GM12878 (cell line): ENCODE measurements at regions not wholly inside any gene's neighbourhood (a gene's known extent, or its start where the extent isn't known, plus 50 kb on each side); places are given as distances from the start of the nearest gene placed in this dataset.

ENCODE experiments used
- ATAC-seq: fragments of 200-7000 bp; cut with Tn5 transposase; 3 replicates; pipeline ENCODE4 v1.9.1; 2020; ENCODE audit warnings: mild to moderate bottlenecking, moderate library complexity
- BruUV-seq: library from RNA; stranded (reverse); fragments of 400-500 nt; replicated peaks from 2 replicates; lab custom pipeline; 2021; lab: Mats Ljungman, UMichigan
- CTCF ChIA-PET: fragments of 300-600 bp; sonication (Branson Sonifier 250); formaldehyde crosslinking; extraction: SDS; loops from one replicate; lab custom pipeline; 2021; ENCODE audit warnings: inconsistent platforms; lab: Yijun Ruan, JAX
- POLR2A ChIA-PET: fragments of 350-600 bp; formaldehyde crosslinking; extraction: SDS; loops from one replicate; lab custom pipeline; 2021; ENCODE audit warnings: inconsistent platforms; lab: Charles Lee
- RAD21 ChIA-PET: fragments of 300-600 bp; sonication (Branson Sonifier 250); formaldehyde crosslinking; loops from one replicate; lab custom pipeline; 2023; ENCODE audit warnings: antibody characterized with exemption; ENCODE audit not compliant: unreplicated experiment; lab: Charles Lee
- SMC1A ChIA-PET: fragments of 300-600 bp; sonication (Branson Sonifier 250); formaldehyde crosslinking; loops from one replicate; lab custom pipeline; 2023; ENCODE audit not compliant: unreplicated experiment, uncharacterized antibody; lab: Charles Lee
- DNase-seq: peaks from one replicate; pipeline ENCODE4 v3.0.0-alpha.2; 2011; ENCODE audit warnings: low read depth, low spot score
- FAIRE-seq: peaks from 3 replicates; lab custom pipeline; 2011; peaks lifted over from hg19 to GRCh38; lab: Jason Lieb, UNC
- H2AFZ ChIP-seq: 2 replicates; pipeline ENCODE4 v1.6.0; 2011; ENCODE audit warnings: low read depth, low read length, control low read depth; ENCODE audit not compliant: control insufficient read depth
- H3K27ac ChIP-seq: 2 replicates; pipeline ENCODE4 v1.5.1; 2011; ENCODE audit warnings: control low read depth; ENCODE audit not compliant: control insufficient read depth, insufficient read depth
- H3K27me3 ChIP-seq, 2 experiments: replicated peaks in 1 of 2; 2 replicates each; pipeline versions ENCODE4 v1.6.0 to v1.6.1; 2011; ENCODE audit warnings: low read length in 1 of 2; ENCODE audit not compliant: control insufficient read depth in 2 of 2, insufficient read depth in 2 of 2
- H3K36me3 ChIP-seq, 2 experiments: 2 replicates each; pipeline ENCODE4 v1.5.1; 2011; ENCODE audit warnings: low read length in 1 of 2; ENCODE audit not compliant: control insufficient read depth in 2 of 2, insufficient read depth in 2 of 2
- H3K4me1 ChIP-seq: 2 replicates; pipeline ENCODE4 v1.6.1; 2011; ENCODE audit warnings: mild to moderate bottlenecking, low read length, moderate library complexity, mixed read lengths; ENCODE audit not compliant: control insufficient read depth, insufficient read depth
- H3K4me2 ChIP-seq: 2 replicates; pipeline ENCODE4 v1.6.0; 2011; ENCODE audit warnings: control low read depth; ENCODE audit not compliant: control insufficient read depth, insufficient read depth
- H3K4me3 ChIP-seq: fragments of 200-600 bp; sonication (generic); 2 replicates; pipeline ENCODE4 v1.5.1; 2016
- H3K79me2 ChIP-seq: 2 replicates; pipeline ENCODE4 v1.6.0; 2011; ENCODE audit warnings: low read length; ENCODE audit not compliant: control insufficient read depth, insufficient read depth
- H3K9ac ChIP-seq: 2 replicates; pipeline ENCODE4 v1.8.0; 2011; ENCODE audit warnings: low read length, control low read depth, mixed read lengths; ENCODE audit not compliant: control insufficient read depth, insufficient read depth
- H3K9me3 ChIP-seq: replicated peaks from 3 replicates; pipeline ENCODE4 v1.5.1; 2011; ENCODE audit warnings: mild to moderate bottlenecking, low read length; ENCODE audit not compliant: control insufficient read depth, insufficient read depth
- H4K20me1 ChIP-seq: 2 replicates; pipeline ENCODE4 v1.6.0; 2011; ENCODE audit not compliant: control insufficient read depth, insufficient read depth
- CREB1 ChIP-seq: IDR thresholded peaks from 2 replicates; pipeline ENCODE4 v1.6.1; 2012; ENCODE audit warnings: low read depth, mild to moderate bottlenecking, inconsistent platforms
- ETV6 ChIP-seq, 2 experiments: fragments of 450-650 bp in 1 of 2; IDR thresholded peaks in 1 of 2; conservative IDR thresholded peaks in 1 of 2; 2 replicates each; pipeline ENCODE4 v1.6.1; 2014; ENCODE audit warnings: antibody characterized with exemption in 1 of 2, borderline replicate concordance in 1 of 2, low read depth in 1 of 2, mild to moderate bottlenecking in 1 of 2, moderate library complexity in 1 of 2
- FOXK2 ChIP-seq: fragments of 450-650 bp; IDR thresholded peaks from 2 replicates; pipeline ENCODE4 v1.6.1; 2017; ENCODE audit warnings: mild to moderate bottlenecking, moderate library complexity
- IRF4 ChIP-seq: IDR thresholded peaks from 2 replicates; pipeline ENCODE4 v1.6.1; 2011; ENCODE audit warnings: low read depth, low read length
- KAT2A ChIP-seq: conservative IDR thresholded peaks from 2 replicates; pipeline ENCODE4 v1.6.1; 2011; ENCODE audit warnings: low read depth, low read length; ENCODE audit not compliant: control insufficient read depth
- MXI1 ChIP-seq: fragments of 150-350 bp; IDR thresholded peaks from 2 replicates; pipeline ENCODE4 v1.6.1; 2011; ENCODE audit warnings: low read depth, mild to moderate bottlenecking, inconsistent platforms, low read length, improper control_type of control experiment
- NR2C2 ChIP-seq: IDR thresholded peaks from 2 replicates; pipeline ENCODE4 v1.6.1; 2011; ENCODE audit warnings: borderline replicate concordance, low read depth; ENCODE audit not compliant: control insufficient read depth, insufficient read length
- NRF1 ChIP-seq: conservative IDR thresholded peaks from 2 replicates; pipeline ENCODE4 v1.6.1; 2011; ENCODE audit warnings: mild to moderate bottlenecking, low read depth, low read length, improper control_type of control experiment
- PAX5 ChIP-seq: IDR thresholded peaks from 2 replicates; pipeline ENCODE4 v1.6.1; 2011; ENCODE audit warnings: low read depth, low read length, borderline replicate concordance
- RCOR1 ChIP-seq: conservative IDR thresholded peaks from 2 replicates; pipeline ENCODE4 v1.6.1; 2012; ENCODE audit warnings: low read depth, low read length, improper control_type of control experiment
- SUPT20H ChIP-seq: IDR thresholded peaks from 2 replicates; pipeline ENCODE4 v1.6.1; 2011; ENCODE audit warnings: low read depth, mild to moderate bottlenecking, low read length, moderate library complexity, borderline replicate concordance; ENCODE audit not compliant: control insufficient read depth
- YY1 ChIP-seq: IDR thresholded peaks from 2 replicates; pipeline ENCODE4 v1.6.1; 2011; ENCODE audit warnings: low read depth, mild to moderate bottlenecking, low read length
- WGBS: methylation state at CpG from one replicate; pipeline ENCODE4 v1.1.6; 2016; ENCODE audit warnings: low lambda C conversion rate; ENCODE audit not compliant: insufficient replicate concordance, insufficient coverage; ENCODE audit errors: missing lambda C conversion rate; 5-methylcytosine and 5-hydroxymethylcytosine counted together
- in situ Hi-C: fragments of 300-500 bp; cut with MboI; formaldehyde crosslinking; loops from 9 replicates; pipeline ENCODE4 v1.14.3; 2018; ENCODE audit warnings: mixed read lengths
- intact Hi-C: fragments of 100-400 bp; cut with micrococcal nuclease; formaldehyde crosslinking; loops from one replicate; pipeline ENCODE4 v1.14.2; 2022; ENCODE audit not compliant: unreplicated experiment
- TF ChIP-seq, protein P1 (sequence below): fragments of 450-650 bp; conservative IDR thresholded peaks from 2 replicates; pipeline ENCODE4 v1.6.1; 2017; ENCODE audit warnings: mild to moderate bottlenecking, moderate library complexity
- TF ChIP-seq, protein P2 (sequence below): fragments of 450-650 bp; IDR thresholded peaks from 2 replicates; pipeline ENCODE4 v1.6.1; 2016; ENCODE audit warnings: mild to moderate bottlenecking, moderate library complexity, borderline replicate concordance

DNA sequence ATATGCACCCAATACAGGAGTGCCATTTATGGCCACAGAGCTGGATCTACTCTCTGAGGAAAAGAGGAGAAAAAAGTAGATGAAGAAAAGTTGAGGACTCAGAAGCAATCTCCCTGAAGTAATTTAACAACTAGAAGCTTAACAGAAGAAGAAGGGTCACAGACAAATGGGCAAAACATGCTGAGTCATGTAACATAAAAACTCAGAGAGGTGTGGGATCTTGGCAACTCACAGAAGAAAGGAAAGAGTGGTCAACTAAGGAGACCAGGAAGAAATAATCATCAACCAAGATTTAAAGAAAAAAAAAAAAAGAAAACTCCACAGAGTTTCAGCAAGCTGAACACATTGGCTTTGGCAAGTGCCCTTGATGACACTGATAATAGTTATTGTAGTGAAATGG is 51.8 kb upstream of the BET1 start (continued):
- no peak for TF ChIP-seq SUPT20H

DNA sequence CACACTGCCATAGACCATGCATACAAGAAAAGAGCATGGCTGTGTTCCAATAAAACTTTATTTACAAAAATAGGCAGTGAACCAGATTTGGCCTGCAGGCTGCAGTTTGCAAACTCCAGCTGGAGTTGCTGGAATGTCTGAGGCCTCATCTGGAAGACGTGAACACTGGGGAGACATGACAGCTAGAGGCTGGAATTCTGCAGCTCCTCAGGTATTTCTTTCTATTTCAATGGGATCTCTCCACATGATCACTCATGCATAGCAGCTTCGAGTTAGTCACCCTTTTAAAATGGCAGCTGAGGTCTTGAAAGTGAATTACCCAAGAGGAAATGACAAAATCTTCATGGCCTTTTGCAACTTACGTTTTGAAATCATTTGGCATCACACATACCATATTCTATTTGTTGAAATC is 52.6 kb upstream of the BET1 start:
- BruUV-seq = no TSS peak
- Histone ChIP-seq H3K27ac (no peak overlapping the region), H3K4me2 (no peak overlapping the region), H2AFZ (no peak overlapping the region), H3K36me3 (no peaks in the 10 kb centered on the region), H3K4me1 (peaks cover 20% of the 10 kb centered on the region), H3K27me3 (no peaks in the 10 kb centered on the region), H3K9ac (no peak overlapping the region), H3K9me3 (peaks cover 2% of the 10 kb centered on the region; the same call in 1 of the 3 replicates), H3K4me3 (no peak overlapping the region), H4K20me1 (no peaks in the 10 kb centered on the region), H3K79me2 (no peaks in the 10 kb centered on the region)
- WGBS = 35% methylated on average over 3 of the region's 3 CpGs
- intact Hi-C loops = no loop called here
- POLR2A ChIA-PET = interaction anchor here (0.9 kb wide), 1 partner anchor 10 kb away, joined by 3 read pairs; no protein-coding TSS in a partner anchor
- SMC1A ChIA-PET = interaction anchor here (0.8 to 4.3 kb wide), 6 partner anchors 10 to 114 kb away, joined by 3 to 24 read pairs (median 4); no protein-coding TSS in a partner anchor
- in situ Hi-C loops = no loop called here
- RAD21 ChIA-PET = interaction anchor here (2.0 kb wide), 1 partner anchor 30 kb away, joined by 6 read pairs; no protein-coding TSS in a partner anchor
- CTCF ChIA-PET = interaction anchor here (0.6 to 1.1 kb wide), 3 partner anchors 32 to 817 kb away, joined by 3 read pairs; no protein-coding TSS in a partner anchor
- ATAC-seq (no peak), FAIRE-seq (no peak), DNase-seq (no peak)
- TF ChIP-seq FOXK2 (no peak), ETV6 (conservative IDR thresholded peaks at IDR 0.05 in 1 of 2, IDR thresholded peaks at IDR 0.05 in 1 of 2; ENCODE audit: borderline replicate concordance in 1 of 2, low read depth in 1 of 2) (no peak), IRF4 (no peak), KAT2A (no peak), YY1 (no peak), PAX5 (0 out of 2 replicates have a peak, but pooled peaks have one; percentile 7), CREB1 (0 out of 2 replicates have a peak, but pooled peaks have one; percentile 24), MXI1 (no peak), RCOR1 (no peak), NR2C2 (no peak), NRF1 (no peak)
- TF ChIP-seq, protein P1, sequence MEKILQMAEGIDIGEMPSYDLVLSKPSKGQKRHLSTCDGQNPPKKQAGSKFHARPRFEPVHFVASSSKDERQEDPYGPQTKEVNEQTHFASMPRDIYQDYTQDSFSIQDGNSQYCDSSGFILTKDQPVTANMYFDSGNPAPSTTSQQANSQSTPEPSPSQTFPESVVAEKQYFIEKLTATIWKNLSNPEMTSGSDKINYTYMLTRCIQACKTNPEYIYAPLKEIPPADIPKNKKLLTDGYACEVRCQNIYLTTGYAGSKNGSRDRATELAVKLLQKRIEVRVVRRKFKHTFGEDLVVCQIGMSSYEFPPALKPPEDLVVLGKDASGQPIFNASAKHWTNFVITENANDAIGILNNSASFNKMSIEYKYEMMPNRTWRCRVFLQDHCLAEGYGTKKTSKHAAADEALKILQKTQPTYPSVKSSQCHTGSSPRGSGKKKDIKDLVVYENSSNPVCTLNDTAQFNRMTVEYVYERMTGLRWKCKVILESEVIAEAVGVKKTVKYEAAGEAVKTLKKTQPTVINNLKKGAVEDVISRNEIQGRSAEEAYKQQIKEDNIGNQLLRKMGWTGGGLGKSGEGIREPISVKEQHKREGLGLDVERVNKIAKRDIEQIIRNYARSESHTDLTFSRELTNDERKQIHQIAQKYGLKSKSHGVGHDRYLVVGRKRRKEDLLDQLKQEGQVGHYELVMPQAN = no peak
- TF ChIP-seq, protein P2, sequence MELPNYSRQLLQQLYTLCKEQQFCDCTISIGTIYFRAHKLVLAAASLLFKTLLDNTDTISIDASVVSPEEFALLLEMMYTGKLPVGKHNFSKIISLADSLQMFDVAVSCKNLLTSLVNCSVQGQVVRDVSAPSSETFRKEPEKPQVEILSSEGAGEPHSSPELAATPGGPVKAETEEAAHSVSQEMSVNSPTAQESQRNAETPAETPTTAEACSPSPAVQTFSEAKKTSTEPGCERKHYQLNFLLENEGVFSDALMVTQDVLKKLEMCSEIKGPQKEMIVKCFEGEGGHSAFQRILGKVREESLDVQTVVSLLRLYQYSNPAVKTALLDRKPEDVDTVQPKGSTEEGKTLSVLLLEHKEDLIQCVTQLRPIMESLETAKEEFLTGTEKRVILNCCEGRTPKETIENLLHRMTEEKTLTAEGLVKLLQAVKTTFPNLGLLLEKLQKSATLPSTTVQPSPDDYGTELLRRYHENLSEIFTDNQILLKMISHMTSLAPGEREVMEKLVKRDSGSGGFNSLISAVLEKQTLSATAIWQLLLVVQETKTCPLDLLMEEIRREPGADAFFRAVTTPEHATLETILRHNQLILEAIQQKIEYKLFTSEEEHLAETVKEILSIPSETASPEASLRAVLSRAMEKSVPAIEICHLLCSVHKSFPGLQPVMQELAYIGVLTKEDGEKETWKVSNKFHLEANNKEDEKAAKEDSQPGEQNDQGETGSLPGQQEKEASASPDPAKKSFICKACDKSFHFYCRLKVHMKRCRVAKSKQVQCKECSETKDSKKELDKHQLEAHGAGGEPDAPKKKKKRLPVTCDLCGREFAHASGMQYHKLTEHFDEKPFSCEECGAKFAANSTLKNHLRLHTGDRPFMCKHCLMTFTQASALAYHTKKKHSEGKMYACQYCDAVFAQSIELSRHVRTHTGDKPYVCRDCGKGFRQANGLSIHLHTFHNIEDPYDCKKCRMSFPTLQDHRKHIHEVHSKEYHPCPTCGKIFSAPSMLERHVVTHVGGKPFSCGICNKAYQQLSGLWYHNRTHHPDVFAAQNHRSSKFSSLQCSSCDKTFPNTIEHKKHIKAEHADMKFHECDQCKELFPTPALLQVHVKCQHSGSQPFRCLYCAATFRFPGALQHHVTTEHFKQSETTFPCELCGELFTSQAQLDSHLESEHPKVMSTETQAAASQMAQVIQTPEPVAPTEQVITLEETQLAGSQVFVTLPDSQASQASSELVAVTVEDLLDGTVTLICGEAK = peak; percentile 78
